HG02840 (cell line): ENCODE measurements at regions not wholly inside any gene's neighbourhood (a gene's known extent, or its start where the extent isn't known, plus 50 kb on each side); places are given as distances from the start of the nearest gene placed in this dataset.
"Not testable (repeated sequence)": the region's sequence is repeated elsewhere in the genome, so short reads cannot be mapped to it uniquely, and the experiment has no call there.

Experiments
- ATAC-seq: cut with Tn5 transposase; IDR thresholded peaks from one replicate; pipeline ENCODE4 v1.9.1; 2021; ENCODE audit warnings: mild to moderate bottlenecking, moderate library complexity, moderate number of reproducible peaks; ENCODE audit not compliant: unreplicated experiment, low FRiP score

GRCh38 chr5:167259806-167260205, 1031.6 kb upstream of the WWC1 start:
- ATAC-seq = no peak

GRCh38 chr5:167261309-167262100, 1029.9 kb upstream of the WWC1 start:
- no peak for ATAC-seq

GRCh38 chr5:167263185-167263584, 1028.3 kb upstream of the WWC1 start:
- no peak for ATAC-seq

GRCh38 chr5:167264348-167264747, 1027.1 kb upstream of the WWC1 start:
- ATAC-seq = no peak

- ATAC-seq = no peak
Measured at GRCh38 chr5:167268337-167268736, 1023.1 kb upstream of the WWC1 start.

- no peak for ATAC-seq
Measured at GRCh38 chr5:167269146-167269545, 1022.3 kb upstream of the WWC1 start.

GRCh38 chr5:167271081-167271480, 1020.4 kb upstream of the WWC1 start:
- no peak for ATAC-seq

GRCh38 chr5:167271511-167271910, 1019.9 kb upstream of the WWC1 start:
- ATAC-seq = no peak

- no peak for ATAC-seq
Measured at GRCh38 chr5:167280111-167280510, 1011.3 kb upstream of the WWC1 start.

GRCh38 chr5:167281925-167282324, 1009.5 kb upstream of the WWC1 start:
- ATAC-seq = no peak

GRCh38 chr5:167283691-167284090, 1007.8 kb upstream of the WWC1 start:
- no peak for ATAC-seq

- ATAC-seq = no peak
Measured at GRCh38 chr5:167284222-167284890, 1007.1 kb upstream of the WWC1 start.

- ATAC-seq = no peak
Measured at GRCh38 chr5:167285591-167285990, 1005.9 kb upstream of the WWC1 start.

- no peak for ATAC-seq
Measured at GRCh38 chr5:167286891-167287290, 1004.6 kb upstream of the WWC1 start.

- ATAC-seq = no peak
Measured at GRCh38 chr5:167290478-167290877, 1001.0 kb upstream of the WWC1 start.

- ATAC-seq = no peak
Measured at GRCh38 chr5:167294882-167295680, 996.4 kb upstream of the WWC1 start.

- ATAC-seq = no peak
Measured at GRCh38 chr5:167295681-167296005, 995.8 kb upstream of the WWC1 start.

GRCh38 chr5:167296066-167296465, 995.4 kb upstream of the WWC1 start:
- no peak for ATAC-seq

GRCh38 chr5:167296661-167297060, 994.8 kb upstream of the WWC1 start:
- no peak for ATAC-seq

GRCh38 chr5:167299861-167300260, 991.6 kb upstream of the WWC1 start:
- not testable (repeated sequence) for ATAC-seq

- no peak for ATAC-seq
Measured at GRCh38 chr5:167303582-167303981, 987.9 kb upstream of the WWC1 start.
